HG02943 (cell line): ENCODE measurements at regions not wholly inside any gene's neighbourhood (a gene's known extent, or its start where the extent isn't known, plus 50 kb on each side); places are given as distances from the start of the nearest gene placed in this dataset.
A peak's percentile ranks its signal among the peaks of the same experiment; 100 is the strongest.

ENCODE experiments used
- ATAC-seq: cut with Tn5 transposase; IDR thresholded peaks from one replicate; pipeline ENCODE4 v1.9.1; 2021; ENCODE audit warnings: mild to moderate bottlenecking, low read depth, moderate library complexity; ENCODE audit not compliant: unreplicated experiment

- ATAC-seq, result peak; percentile 64
These were observed 109.8 kb upstream of the TBC1D5 start for GRCh38 chr3:17852217-17852616.

- no peak for ATAC-seq
These were observed 108.0 kb upstream of the TBC1D5 start for GRCh38 chr3:17850448-17850847.

- ATAC-seq, result no peak
These were observed 105.7 kb upstream of the TBC1D5 start for GRCh38 chr3:17848102-17848501.

- no peak for ATAC-seq
These were observed 104.7 kb upstream of the TBC1D5 start for GRCh38 chr3:17847156-17847555.

GRCh38 chr3:17846466-17846865, 104.0 kb upstream of the TBC1D5 start:
- ATAC-seq, result no peak

- no peak for ATAC-seq
These were observed 102.8 kb upstream of the TBC1D5 start for GRCh38 chr3:17845026-17845812.

- no peak for ATAC-seq
These were observed 101.8 kb upstream of the TBC1D5 start for GRCh38 chr3:17844236-17844635.

GRCh38 chr3:17841190-17841828, 98.9 kb upstream of the TBC1D5 start:
- ATAC-seq, result peak; percentile 85

GRCh38 chr3:17840651-17841050, 98.2 kb upstream of the TBC1D5 start:
- ATAC-seq, result peak; percentile 7

- no peak for ATAC-seq
These were observed 97.7 kb upstream of the TBC1D5 start for GRCh38 chr3:17840126-17840525.

GRCh38 chr3:17836919-17837318, 94.5 kb upstream of the TBC1D5 start:
- no peak for ATAC-seq

GRCh38 chr3:17836092-17836491, 93.7 kb upstream of the TBC1D5 start:
- no peak for ATAC-seq

- no peak for ATAC-seq
These were observed 91.5 kb upstream of the TBC1D5 start for GRCh38 chr3:17833786-17834559.

GRCh38 chr3:17832016-17832415, 89.6 kb upstream of the TBC1D5 start:
- no peak for ATAC-seq

- no peak for ATAC-seq
These were observed 88.9 kb upstream of the TBC1D5 start for GRCh38 chr3:17831366-17831765.

- no peak for ATAC-seq
These were observed 88.4 kb upstream of the TBC1D5 start for GRCh38 chr3:17830788-17831187.

- no peak for ATAC-seq
These were observed 86.0 kb upstream of the TBC1D5 start for GRCh38 chr3:17828388-17828787.

GRCh38 chr3:17825298-17825697, 82.9 kb upstream of the TBC1D5 start:
- no peak for ATAC-seq

GRCh38 chr3:17823816-17824215, 81.4 kb upstream of the TBC1D5 start:
- no peak for ATAC-seq

- no peak for ATAC-seq
These were observed 80.6 kb upstream of the TBC1D5 start for GRCh38 chr3:17823036-17823435.

- no peak for ATAC-seq
These were observed 78.3 kb upstream of the TBC1D5 start for GRCh38 chr3:17820704-17821103.
